Trophoblast cell (in vitro differentiated cells and primary cell): ENCODE measurements at regions not wholly inside any gene's neighbourhood (a gene's known extent, or its start where the extent isn't known, plus 50 kb on each side); places are given as distances from the start of the nearest gene placed in this dataset.

Experiments
- DNase-seq, 2 donors: peaks; one replicate each; pipeline ENCODE4 v3.0.0-alpha.2; 2016
- H2AFZ ChIP-seq: 2 replicates; pipeline ENCODE4 v1.6.1; 2013; ENCODE audit warnings: low read length, moderate library complexity, mild to moderate bottlenecking; ENCODE audit not compliant: insufficient read depth, poor library complexity
- H2AK5ac ChIP-seq: 2 replicates; pipeline ENCODE4 v1.6.1; 2013; ENCODE audit warnings: mild to moderate bottlenecking, low read length
- H2BK120ac ChIP-seq: 2 replicates; pipeline ENCODE4 v1.6.1; 2013; ENCODE audit warnings: low read length, mild to moderate bottlenecking, moderate library complexity; ENCODE audit not compliant: insufficient read depth, poor library complexity
- H2BK12ac ChIP-seq: 2 replicates; pipeline ENCODE4 v1.6.1; 2013; ENCODE audit warnings: mild to moderate bottlenecking, low read length, moderate library complexity
- H2BK5ac ChIP-seq: 2 replicates; pipeline ENCODE4 v1.6.1; 2013; ENCODE audit warnings: low read length, low read depth, moderate library complexity, mild to moderate bottlenecking; ENCODE audit not compliant: poor library complexity
- H3K14ac ChIP-seq: 2 replicates; pipeline ENCODE4 v1.6.1; 2013; ENCODE audit warnings: mild to moderate bottlenecking, low read length
- H3K18ac ChIP-seq: 2 replicates; pipeline ENCODE4 v1.6.1; 2013; ENCODE audit warnings: mild to moderate bottlenecking, low read length
- H3K23ac ChIP-seq: 2 replicates; pipeline ENCODE4 v1.6.1; 2013; ENCODE audit warnings: low read length
- H3K27ac ChIP-seq: 2 replicates; pipeline ENCODE4 v1.5.1; 2013; ENCODE audit warnings: low read depth, mild to moderate bottlenecking, inconsistent platforms, low read length, moderate library complexity
- H3K27me3 ChIP-seq: 2 replicates; pipeline ENCODE4 v1.6.1; 2013; ENCODE audit warnings: inconsistent platforms, mild to moderate bottlenecking, low read length, moderate library complexity; ENCODE audit not compliant: insufficient read depth
- H3K36me3 ChIP-seq, 2 experiments: 1 replicate in 1 of 2; 2 replicates in 1 of 2; pipeline ENCODE4 v1.6.1; 2013; ENCODE audit warnings: low read length in 2 of 2, mild to moderate bottlenecking in 2 of 2, moderate library complexity in 1 of 2; ENCODE audit not compliant: insufficient read depth in 2 of 2, control insufficient read depth in 1 of 2
- H3K4ac ChIP-seq: 2 replicates; pipeline ENCODE4 v1.6.1; 2013; ENCODE audit warnings: low read depth, mild to moderate bottlenecking, low read length, moderate library complexity
- H3K4me1 ChIP-seq, 2 experiments: 1 replicate in 1 of 2; 2 replicates in 1 of 2; pipeline ENCODE4 v1.6.1; 2013; ENCODE audit warnings: low read length in 2 of 2, mild to moderate bottlenecking in 2 of 2, moderate library complexity in 1 of 2; ENCODE audit not compliant: insufficient read depth in 2 of 2, control insufficient read depth in 1 of 2
- H3K4me2 ChIP-seq: 2 replicates; pipeline ENCODE4 v1.6.1; 2013; ENCODE audit warnings: inconsistent platforms, mild to moderate bottlenecking, low read length, moderate library complexity
- H3K4me3 ChIP-seq: 2 replicates; pipeline ENCODE4 v1.5.1; 2013; ENCODE audit warnings: mild to moderate bottlenecking, low read depth, low read length, inconsistent platforms
- H3K79me1 ChIP-seq: one replicate; pipeline ENCODE4 v1.6.1; 2013; ENCODE audit warnings: low read length
- H3K79me2 ChIP-seq: 2 replicates; pipeline ENCODE4 v1.6.1; 2013; ENCODE audit warnings: low read length, mild to moderate bottlenecking; ENCODE audit not compliant: control insufficient read depth, insufficient read depth, poor library complexity
- H3K9ac ChIP-seq: 2 replicates; pipeline ENCODE4 v1.6.1; 2013; ENCODE audit warnings: mild to moderate bottlenecking, low read length
- H3K9me3 ChIP-seq: 2 replicates; pipeline ENCODE4 v1.6.1; 2013; ENCODE audit warnings: low read depth, mild to moderate bottlenecking, control low read depth, inconsistent platforms, low read length; ENCODE audit not compliant: insufficient read depth
- H4K12ac ChIP-seq: 2 replicates; pipeline ENCODE4 v1.6.1; 2013; ENCODE audit warnings: low read depth, mild to moderate bottlenecking, low read length, moderate library complexity
- H4K8ac ChIP-seq: 2 replicates; pipeline ENCODE4 v1.6.1; 2013; ENCODE audit warnings: low read depth, mild to moderate bottlenecking, low read length, moderate library complexity
- H4K91ac ChIP-seq: one replicate; pipeline ENCODE4 v1.6.1; 2013; ENCODE audit warnings: low read depth, mild to moderate bottlenecking, low read length, moderate library complexity
- WGBS: extraction: QIAGEN DNeasy Blood & Tissue Kit; methylation state at CpG from one replicate; pipeline ENCODE4 v1.1.7; 2013; ENCODE audit warnings: missing lambda C conversion rate; ENCODE audit not compliant: insufficient read length, insufficient coverage; ENCODE audit errors: extremely low coverage; 5-methylcytosine and 5-hydroxymethylcytosine counted together

GRCh38 chr5:87156631-87157030, 111.1 kb upstream of the RASA1 start:
- Histone ChIP-seq H3K14ac (no peak overlapping the region), H3K36me3 (no peaks in the 10 kb centered on the region), H3K27me3 (no peaks in the 10 kb centered on the region), H3K4me3 (no peak overlapping the region), H4K12ac (no peak overlapping the region), H3K9ac (no peak overlapping the region), H3K4me2 (no peak overlapping the region), H2BK120ac (no peak overlapping the region), H3K4ac (no peak overlapping the region), H3K23ac (no peak overlapping the region), H3K79me1 (peaks cover 11% of the 10 kb centered on the region), H3K27ac (no peak overlapping the region), H4K8ac (no peak overlapping the region), H2AFZ (no peak overlapping the region), H2BK12ac (no peak overlapping the region), H2BK5ac (no peak overlapping the region), H3K79me2 (no peaks in the 10 kb centered on the region), H3K9me3 (no peaks in the 10 kb centered on the region), H3K18ac (no peak overlapping the region), H3K4me1 (peaks cover 0 to 7% of the 10 kb centered on the region in 2 experiments), H2AK5ac (no peak overlapping the region), H4K91ac (no peak overlapping the region)
- peak in 1 of 2 donors; percentile 48 for DNase-seq
- no CpG with 5 or more reads among the region's 2 CpGs for WGBS

- H2BK12ac ChIP-seq: no peak overlapping the region
- no peaks in the 10 kb centered on the region for H3K79me1 ChIP-seq
- no peak overlapping the region for H3K9ac ChIP-seq
- no peak overlapping the region for H3K14ac ChIP-seq
- no peaks in the 10 kb centered on the region for H3K4me1 ChIP-seq
- H3K4me3 ChIP-seq: no peak overlapping the region
- H4K91ac ChIP-seq: no peak overlapping the region
- no peak overlapping the region for H2BK5ac ChIP-seq
- no peak overlapping the region for H3K27ac ChIP-seq
- no peak overlapping the region for H3K23ac ChIP-seq
- no peak overlapping the region for H3K18ac ChIP-seq
- H3K9me3 ChIP-seq: no peaks in the 10 kb centered on the region
- no peak for DNase-seq
- H2AFZ ChIP-seq: no peak overlapping the region
- no peak overlapping the region for H3K4ac ChIP-seq
- WGBS: no CpG with 5 or more reads among the region's 2 CpGs
- H2BK120ac ChIP-seq: no peak overlapping the region
- no peaks in the 10 kb centered on the region for H3K36me3 ChIP-seq
- no peaks in the 10 kb centered on the region for H3K79me2 ChIP-seq
- H4K8ac ChIP-seq: no peak overlapping the region
- no peak overlapping the region for H2AK5ac ChIP-seq
- H3K4me2 ChIP-seq: no peak overlapping the region
- H3K27me3 ChIP-seq: no peaks in the 10 kb centered on the region
- no peak overlapping the region for H4K12ac ChIP-seq
Observed at GRCh38 chr5:87164409-87164808, 103.3 kb upstream of the RASA1 start.

GRCh38 chr5:87169300-87169991, 98.2 kb upstream of the RASA1 start:
- Histone ChIP-seq H2AK5ac (no peak overlapping the region), H3K27me3 (no peaks in the 10 kb centered on the region), H3K36me3 (no peaks in the 10 kb centered on the region), H2BK5ac (no peak overlapping the region), H3K79me2 (no peaks in the 10 kb centered on the region), H3K27ac (no peak overlapping the region), H4K8ac (no peak overlapping the region), H3K9ac (no peak overlapping the region), H3K79me1 (no peaks in the 10 kb centered on the region), H2AFZ (no peak overlapping the region), H3K14ac (no peak overlapping the region), H3K4me1 (peaks cover 0 to 2% of the 10 kb centered on the region in 2 experiments), H4K12ac (no peak overlapping the region), H3K4ac (no peak overlapping the region), H3K23ac (no peak overlapping the region), H2BK120ac (no peak overlapping the region), H3K9me3 (no peaks in the 10 kb centered on the region), H3K18ac (no peak overlapping the region), H4K91ac (no peak overlapping the region), H3K4me3 (no peak overlapping the region), H3K4me2 (no peak overlapping the region), H2BK12ac (no peak overlapping the region)
- no CpG with 5 or more reads among the region's 8 CpGs for WGBS
- peak in 1 of 2 donors; percentile 15 for DNase-seq

GRCh38 chr5:87170799-87171198, 96.9 kb upstream of the RASA1 start:
- Histone ChIP-seq H2BK120ac (no peak overlapping the region), H2AFZ (no peak overlapping the region), H4K12ac (no peak overlapping the region), H3K4me1 (peaks cover 0 to 2% of the 10 kb centered on the region in 2 experiments), H3K4me3 (no peak overlapping the region), H4K8ac (no peak overlapping the region), H2AK5ac (no peak overlapping the region), H3K27ac (no peak overlapping the region), H2BK5ac (no peak overlapping the region), H2BK12ac (no peak overlapping the region), H3K9ac (no peak overlapping the region), H3K18ac (no peak overlapping the region), H3K79me2 (no peaks in the 10 kb centered on the region), H3K4ac (no peak overlapping the region), H3K27me3 (no peaks in the 10 kb centered on the region), H3K23ac (no peak overlapping the region), H4K91ac (no peak overlapping the region), H3K14ac (no peak overlapping the region), H3K4me2 (no peak overlapping the region), H3K36me3 (no peaks in the 10 kb centered on the region), H3K9me3 (no peaks in the 10 kb centered on the region), H3K79me1 (no peaks in the 10 kb centered on the region)
- no peak for DNase-seq
- no CpG with 5 or more reads among the region's 3 CpGs for WGBS
